ENCODE measurements at regions not wholly inside any gene's neighbourhood (a gene's known extent, or its start where the extent isn't known, plus 50 kb on each side); places are given as distances from the start of the nearest gene placed in this dataset.

GRCh38 chr3:68315964-68316363, 616.4 kb downstream of the TAFA4 start:
- Histone ChIP-seq H3K36me3 (replicated peaks in 1 of 2; ENCODE audit: control insufficient read depth in 1 of 2, insufficient read depth in 2 of 2, low read length in 2 of 2) (no peaks in the 10 kb centered on the region), H3K79me2 (ENCODE audit: insufficient read depth, low read length) (no peaks in the 10 kb centered on the region), H3K4me1 (ENCODE audit: control insufficient read depth in 1 of 2, insufficient read depth in 2 of 2, low read length in 2 of 2) (no peaks in the 10 kb centered on the region), H3K4me3 (replicated peaks in 1 of 3; ENCODE audit: low read depth in 2 of 3, low read length in 3 of 3) (no peak overlapping the region), H3K27me3 (ENCODE audit: control insufficient read depth in 2 of 2, insufficient read depth in 2 of 2, low read length in 2 of 2) (no peaks in the 10 kb centered on the region), H2AFZ (ENCODE audit: insufficient read depth, low read depth, low read length, poor library complexity, severe bottlenecking) (no peak overlapping the region), H3K9ac (ENCODE audit: insufficient read depth, low read length, poor library complexity, severe bottlenecking) (no peak overlapping the region), H3K4me2 (replicated peaks; ENCODE audit: extremely low read depth, low read length, poor library complexity, severe bottlenecking) (no peak overlapping the region), H3K9me3 (replicated peaks in 1 of 2; ENCODE audit: control insufficient read depth in 1 of 2, insufficient read depth in 1 of 2, low read length in 2 of 2) (peaks cover 0 to 5% of the 10 kb centered on the region in 2 donors), H3K27ac (ENCODE audit: low read depth in 1 of 2, low read length in 2 of 2) (no peak overlapping the region), H4K20me1 (ENCODE audit: insufficient read depth, low read length) (no peaks in the 10 kb centered on the region)
- H3K36me3 Mint-ChIP-seq, result no peaks in the 10 kb centered on the region
- no peak overlapping the region for H3K4me3 Mint-ChIP-seq
- H3K27ac Mint-ChIP-seq, result no peak overlapping the region
- 100% methylated on average over 1 of the region's 1 CpG for WGBS (ENCODE audit: insufficient coverage)
- intact Hi-C loops (cut with micrococcal nuclease), result no loop called here
- no peak for TF ChIP-seq CTCF (IDR thresholded peaks at IDR 0.05)
- H3K4me1 Mint-ChIP-seq, result no peaks in the 10 kb centered on the region
- peaks cover 0 to 5% (median 0%) of the 10 kb centered on the region in 7 donors for H3K9me3 Mint-ChIP-seq
- DNase-seq, result no peak
- H3K27me3 Mint-ChIP-seq (ENCODE audit: low read depth in 3 of 3), result no peaks in the 10 kb centered on the region

- Mint-ChIP-seq H3K27me3 (ENCODE audit: low read depth in 3 of 3) (no peaks in the 10 kb centered on the region), H3K9me3 (peaks cover 0 to 5% (median 0%) of the 10 kb centered on the region in 7 donors), H3K4me3 (no peak overlapping the region), H3K27ac (no peak overlapping the region), H3K4me1 (no peaks in the 10 kb centered on the region), H3K36me3 (no peaks in the 10 kb centered on the region)
- intact Hi-C loops (cut with micrococcal nuclease), result no loop called here
- WGBS (ENCODE audit: insufficient coverage), result 60% methylated on average over 1 of the region's 1 CpG
- H3K27ac ChIP-seq (ENCODE audit: low read depth in 1 of 2, low read length in 2 of 2), result no peak overlapping the region
- no peak for TF ChIP-seq CTCF (IDR thresholded peaks at IDR 0.05)
- no peaks in the 10 kb centered on the region for H4K20me1 ChIP-seq (ENCODE audit: insufficient read depth, low read length)
- H3K9ac ChIP-seq (ENCODE audit: insufficient read depth, low read length, poor library complexity, severe bottlenecking), result no peak overlapping the region
- DNase-seq, result no peak
- peaks cover 0 to 5% of the 10 kb centered on the region in 2 donors for H3K9me3 ChIP-seq (replicated peaks in 1 of 2; ENCODE audit: control insufficient read depth in 1 of 2, insufficient read depth in 1 of 2, low read length in 2 of 2)
- H3K36me3 ChIP-seq (replicated peaks in 1 of 2; ENCODE audit: control insufficient read depth in 1 of 2, insufficient read depth in 2 of 2, low read length in 2 of 2), result no peaks in the 10 kb centered on the region
- H3K4me1 ChIP-seq (ENCODE audit: control insufficient read depth in 1 of 2, insufficient read depth in 2 of 2, low read length in 2 of 2), result no peaks in the 10 kb centered on the region
- H3K4me3 ChIP-seq (replicated peaks in 1 of 3; ENCODE audit: low read depth in 2 of 3, low read length in 3 of 3), result no peak overlapping the region
- H2AFZ ChIP-seq (ENCODE audit: insufficient read depth, low read depth, low read length, poor library complexity, severe bottlenecking), result no peak overlapping the region
- no peaks in the 10 kb centered on the region for H3K27me3 ChIP-seq (ENCODE audit: control insufficient read depth in 2 of 2, insufficient read depth in 2 of 2, low read length in 2 of 2)
- no peaks in the 10 kb centered on the region for H3K79me2 ChIP-seq (ENCODE audit: insufficient read depth, low read length)
- no peak overlapping the region for H3K4me2 ChIP-seq (replicated peaks; ENCODE audit: extremely low read depth, low read length, poor library complexity, severe bottlenecking)
Measured at GRCh38 chr3:68315546-68315945, 616.8 kb downstream of the TAFA4 start.
